GM12864 (cell line): ENCODE measurements at regions not wholly inside any gene's neighbourhood (a gene's known extent, or its start where the extent isn't known, plus 50 kb on each side); places are given as distances from the start of the nearest gene placed in this dataset.
"Not testable (repeated sequence)": the region's sequence is repeated elsewhere in the genome, so short reads cannot be mapped to it uniquely, and the experiment has no call there.

Source experiments
- DNase-seq: peaks from one replicate; pipeline ENCODE4 v3.0.0-alpha.2; 2011; ENCODE audit warnings: low read depth
- H3K4me3 ChIP-seq: 2 replicates; pipeline ENCODE4 v1.5.1; 2011; ENCODE audit warnings: mild to moderate bottlenecking, low read depth, low read length, control low read depth
- TF ChIP-seq, protein P1 (sequence below): IDR thresholded peaks from 2 replicates; pipeline ENCODE4 v1.5.1; 2011; ENCODE audit warnings: low read depth, mild to moderate bottlenecking, moderate library complexity, low read length, control low read depth, inconsistent platforms; ENCODE audit errors: missing control alignments

- no peak overlapping the region for H3K4me3 ChIP-seq
- no peak for DNase-seq
- TF ChIP-seq, protein P1, sequence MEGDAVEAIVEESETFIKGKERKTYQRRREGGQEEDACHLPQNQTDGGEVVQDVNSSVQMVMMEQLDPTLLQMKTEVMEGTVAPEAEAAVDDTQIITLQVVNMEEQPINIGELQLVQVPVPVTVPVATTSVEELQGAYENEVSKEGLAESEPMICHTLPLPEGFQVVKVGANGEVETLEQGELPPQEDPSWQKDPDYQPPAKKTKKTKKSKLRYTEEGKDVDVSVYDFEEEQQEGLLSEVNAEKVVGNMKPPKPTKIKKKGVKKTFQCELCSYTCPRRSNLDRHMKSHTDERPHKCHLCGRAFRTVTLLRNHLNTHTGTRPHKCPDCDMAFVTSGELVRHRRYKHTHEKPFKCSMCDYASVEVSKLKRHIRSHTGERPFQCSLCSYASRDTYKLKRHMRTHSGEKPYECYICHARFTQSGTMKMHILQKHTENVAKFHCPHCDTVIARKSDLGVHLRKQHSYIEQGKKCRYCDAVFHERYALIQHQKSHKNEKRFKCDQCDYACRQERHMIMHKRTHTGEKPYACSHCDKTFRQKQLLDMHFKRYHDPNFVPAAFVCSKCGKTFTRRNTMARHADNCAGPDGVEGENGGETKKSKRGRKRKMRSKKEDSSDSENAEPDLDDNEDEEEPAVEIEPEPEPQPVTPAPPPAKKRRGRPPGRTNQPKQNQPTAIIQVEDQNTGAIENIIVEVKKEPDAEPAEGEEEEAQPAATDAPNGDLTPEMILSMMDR, result no peak
These were observed 123.7 kb upstream of the FBXL17 start for GRCh38 chr5:108505608-108506007.

- DNase-seq, result no peak
- TF ChIP-seq, protein P1, result no peak
- no peak overlapping the region for H3K4me3 ChIP-seq
These were observed 123.1 kb upstream of the FBXL17 start for GRCh38 chr5:108504974-108505373.

DNA sequence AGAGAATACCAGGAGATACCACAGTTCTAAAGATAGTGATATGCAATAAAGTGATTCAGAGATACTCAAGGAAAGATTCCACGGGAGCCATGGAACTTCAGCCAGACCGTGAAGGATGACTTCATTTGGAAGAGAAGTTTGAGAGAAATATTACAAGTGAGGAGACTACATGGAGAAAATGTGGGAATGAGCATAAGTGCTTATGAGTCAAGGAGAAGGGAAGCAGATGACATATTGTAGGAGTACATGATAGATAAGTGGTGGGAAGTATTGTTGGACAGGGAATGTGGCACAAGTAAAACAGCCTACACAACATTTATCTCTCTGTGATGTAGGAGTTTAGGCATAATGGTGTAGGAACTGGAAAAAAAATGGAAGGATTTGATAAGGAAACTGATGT, 122.1 kb upstream of the FBXL17 start:
- TF ChIP-seq, protein P1, result no peak
- H3K4me3 ChIP-seq, result no peak overlapping the region
- no peak for DNase-seq

- not testable (repeated sequence) for H3K4me3 ChIP-seq
These were observed 113.7 kb upstream of the FBXL17 start for GRCh38 chr5:108495615-108496014.

DNA sequence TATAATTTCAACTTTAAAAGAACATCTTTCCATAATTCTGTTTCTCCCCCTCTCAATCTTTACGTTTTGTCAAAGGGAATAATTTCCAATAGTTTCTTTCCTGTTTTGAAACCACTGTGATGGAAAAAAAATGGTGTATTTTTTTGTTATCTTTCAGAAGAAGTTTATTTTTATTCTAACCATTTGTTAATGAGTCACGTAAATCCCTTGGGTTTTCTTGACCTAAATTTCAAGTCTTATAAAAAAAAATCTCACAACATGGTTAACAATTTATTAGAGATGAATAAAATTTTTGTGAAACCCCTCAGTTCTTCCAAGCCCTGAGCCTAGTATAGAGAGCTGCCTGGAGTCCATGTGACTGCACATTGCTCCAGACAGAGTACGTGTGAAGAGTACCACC, 106.1 kb upstream of the FBXL17 start:
- no peak overlapping the region for H3K4me3 ChIP-seq
- DNase-seq, result no peak
- TF ChIP-seq, protein P1, result no peak

More at GRCh38 chr5:108495615-108496014, 113.7 kb upstream of the FBXL17 start:
- DNase-seq, result not testable (repeated sequence)

GRCh38 chr5:108484035-108484434, 102.1 kb upstream of the FBXL17 start:
- H3K4me3 ChIP-seq, result no peak overlapping the region
- TF ChIP-seq, protein P1, result no peak
- no peak for DNase-seq

- peak; percentile 47 for DNase-seq
- H3K4me3 ChIP-seq, result no peak overlapping the region
These were observed 99.5 kb upstream of the FBXL17 start for GRCh38 chr5:108481355-108481931.

More at GRCh38 chr5:108481355-108481931, 99.5 kb upstream of the FBXL17 start:
- TF ChIP-seq, protein P1, result peak; percentile 45
